Inferior parietal cortex (tissue), 1 donor: ENCODE measurements at regions not wholly inside any gene's neighbourhood (a gene's known extent, or its start where the extent isn't known, plus 50 kb on each side); places are given as distances from the start of the nearest gene placed in this dataset.

Experiments
- DNase-seq: peaks from one replicate; pipeline ENCODE4 v3.0.0-alpha.2; 2016; ENCODE audit errors: extremely low spot score

DNA sequence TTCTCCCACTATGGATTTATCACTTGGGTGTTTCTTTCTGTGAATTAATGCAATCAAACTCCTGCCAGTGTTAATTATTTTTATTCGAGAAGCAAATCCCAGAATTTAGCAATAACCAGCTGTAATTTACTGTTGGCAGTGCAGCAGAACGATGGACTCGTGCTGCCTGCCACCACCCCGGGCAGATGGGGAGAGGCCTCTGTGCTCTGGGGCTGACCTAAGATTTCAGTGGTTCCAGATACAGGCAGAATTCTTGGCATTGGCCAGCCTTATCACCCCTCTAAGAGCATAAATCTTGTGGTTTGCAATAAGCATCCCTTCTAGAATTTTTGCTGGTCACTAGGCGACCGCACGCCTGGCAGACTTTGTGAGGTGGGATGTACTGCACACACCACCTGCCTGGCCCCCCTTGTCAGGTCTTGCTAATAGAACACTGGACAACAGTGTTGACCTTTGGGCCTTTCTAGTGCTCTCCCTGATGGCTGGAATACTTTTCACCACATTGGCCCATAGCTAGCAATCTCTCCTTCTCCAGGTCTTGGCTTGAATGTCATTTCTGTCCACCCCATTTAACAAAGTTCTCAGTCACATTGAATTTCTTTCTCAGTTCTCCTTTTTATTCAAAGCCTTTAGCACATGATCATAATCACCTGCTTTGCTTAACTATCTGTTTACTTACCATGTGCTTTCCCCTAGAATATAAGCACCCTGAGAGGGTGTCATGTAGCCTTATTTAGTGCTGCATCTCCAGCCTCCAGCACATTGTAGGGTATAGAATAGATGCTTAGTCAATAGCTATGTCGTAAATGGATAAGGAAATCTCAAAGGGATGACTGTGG, 122.1 kb upstream of the DYNLRB2 start:
- DNase-seq: no peak

DNA sequence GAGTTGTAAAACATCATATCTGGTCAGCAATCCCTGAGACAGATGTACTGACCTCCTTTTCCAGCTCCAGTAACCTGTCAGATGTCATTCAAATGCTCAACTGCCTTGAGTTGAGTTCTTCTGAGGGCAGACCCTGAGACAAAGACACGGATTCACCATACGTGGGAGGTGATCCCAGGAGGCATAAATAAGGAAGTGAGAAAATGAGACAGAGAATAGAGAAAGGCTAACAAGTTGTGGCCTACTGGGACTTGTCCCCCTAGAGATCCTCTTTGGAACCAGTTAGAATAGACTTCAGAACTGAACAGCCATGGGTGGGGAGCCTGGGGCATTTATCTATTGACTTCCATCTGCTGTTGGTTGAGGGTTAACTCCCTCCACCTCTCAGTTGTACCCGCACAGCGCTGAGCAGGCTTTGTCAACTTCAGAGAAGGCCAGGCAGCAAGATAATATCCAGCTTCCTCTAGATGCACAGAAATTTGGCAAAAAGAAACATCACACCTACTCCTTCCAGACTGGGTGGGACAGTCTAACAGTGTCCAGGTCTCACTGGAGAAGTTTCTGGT, 123.0 kb upstream of the DYNLRB2 start:
- no peak for DNase-seq

DNA sequence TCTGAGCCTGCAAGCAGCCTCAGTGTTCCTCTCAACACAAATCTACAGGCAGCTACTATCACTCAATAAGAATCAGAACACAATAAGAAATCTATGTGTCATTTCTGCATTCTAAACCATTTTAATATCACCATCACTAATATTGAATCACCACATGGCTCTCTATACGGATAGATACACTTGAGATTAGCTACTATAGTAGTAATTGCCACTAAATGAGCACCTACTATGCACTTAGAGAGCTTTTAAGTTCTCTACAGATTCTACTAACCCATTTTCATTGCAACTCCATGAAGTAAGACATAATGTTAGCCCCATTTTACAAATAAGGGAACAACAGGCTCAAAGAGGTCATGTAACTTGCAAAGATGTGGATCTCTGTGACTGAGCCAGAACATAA, 132.8 kb upstream of the DYNLRB2 start:
- DNase-seq: no peak

DNA sequence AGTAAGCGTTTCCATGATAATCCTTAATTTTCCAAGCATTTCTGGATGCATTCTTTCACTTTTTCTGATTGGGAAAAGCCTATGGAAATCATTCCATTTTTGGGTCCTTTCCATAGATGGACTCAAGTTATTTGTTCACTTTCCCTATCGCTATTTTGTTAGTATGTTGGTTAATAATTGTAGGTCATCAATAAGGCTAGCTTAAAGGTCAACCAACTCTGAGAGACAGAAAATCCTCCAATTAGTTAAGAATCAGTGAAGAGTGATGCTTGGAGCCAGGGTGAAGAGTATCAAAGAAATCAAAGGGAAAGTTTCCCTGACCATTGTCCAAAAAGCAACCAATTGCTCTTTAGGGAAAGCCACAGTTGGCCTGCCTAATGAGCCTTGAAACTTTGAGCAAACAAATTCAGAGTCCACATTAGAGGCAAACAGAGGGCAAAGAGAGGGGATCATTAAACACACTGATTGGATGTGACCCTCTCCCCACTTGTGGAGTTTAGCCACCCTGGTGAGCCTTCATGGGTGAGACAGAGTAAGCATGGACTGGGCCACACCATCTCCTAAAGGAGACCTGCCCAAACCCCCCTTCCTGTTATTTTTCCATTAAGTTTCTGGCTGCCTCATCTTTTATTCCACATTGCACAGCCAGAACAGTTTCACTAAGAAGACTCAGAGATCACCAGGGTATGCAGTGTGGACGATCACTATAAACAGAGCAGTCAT, 133.4 kb upstream of the DYNLRB2 start:
- no peak for DNase-seq

- no peak for DNase-seq
Observed at GRCh38 chr16:80404847-80405246, 135.9 kb upstream of the DYNLRB2 start.

DNA sequence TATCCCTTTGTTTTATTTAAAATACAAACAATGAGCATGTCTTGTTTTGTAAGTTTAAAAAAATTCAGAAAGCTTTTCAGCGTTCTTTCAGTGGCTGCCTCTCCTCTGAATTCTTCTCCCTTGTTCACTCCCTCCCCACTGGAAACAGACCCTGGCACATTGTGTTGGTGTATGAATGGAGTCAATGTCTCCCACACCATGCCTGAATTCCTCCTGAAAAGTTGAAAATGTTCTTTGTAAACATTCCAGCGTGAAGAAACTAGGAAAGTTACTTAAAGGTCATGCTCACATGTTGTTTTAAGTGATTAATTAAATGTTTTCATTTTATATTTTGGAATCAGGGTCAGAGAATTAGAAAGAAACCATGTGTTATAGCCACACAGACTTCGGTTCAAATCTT, 136.9 kb upstream of the DYNLRB2 start:
- no peak for DNase-seq

- no peak for DNase-seq
Observed at GRCh38 chr16:80390871-80391489, 149.8 kb upstream of the DYNLRB2 start.

DNA sequence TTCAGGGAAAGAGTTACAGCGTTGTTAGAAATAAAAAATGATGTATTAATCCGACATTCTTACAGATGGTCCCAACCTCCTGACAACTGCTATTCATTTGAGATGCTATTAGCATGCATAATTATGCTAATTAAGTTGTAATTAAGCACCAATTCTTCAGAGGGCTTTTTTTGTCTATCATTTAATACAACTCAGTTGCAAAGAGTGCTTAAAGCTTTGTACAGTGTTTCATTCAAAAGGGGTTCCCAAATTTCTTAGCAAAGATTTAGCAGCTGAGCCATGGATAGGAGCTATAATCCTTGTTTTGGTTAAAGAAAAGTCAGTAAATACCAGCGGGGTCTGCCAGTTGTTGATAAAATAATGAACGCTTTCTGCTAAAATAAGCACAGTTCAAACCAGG, 150.7 kb upstream of the DYNLRB2 start:
- no peak for DNase-seq

DNA sequence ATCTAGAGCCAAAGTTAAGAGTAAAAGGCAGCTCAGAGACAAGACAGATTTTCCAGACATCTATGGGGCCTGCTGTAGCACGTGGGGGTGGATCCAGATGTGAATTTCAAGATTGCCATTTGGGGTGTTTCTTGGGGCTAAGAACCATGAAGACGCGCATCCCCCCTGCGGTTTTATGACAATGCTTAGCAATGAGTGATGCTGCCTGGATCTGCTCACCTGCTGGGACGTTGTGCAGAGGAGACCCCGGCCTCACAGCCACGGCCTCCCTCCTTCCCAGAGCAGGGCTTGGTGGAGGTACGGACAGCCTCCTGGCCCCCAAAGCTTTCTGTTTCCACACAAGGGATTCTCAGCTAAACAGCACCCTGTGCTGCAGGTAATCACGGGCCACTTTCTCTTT, 151.5 kb upstream of the DYNLRB2 start:
- DNase-seq: no peak

DNA sequence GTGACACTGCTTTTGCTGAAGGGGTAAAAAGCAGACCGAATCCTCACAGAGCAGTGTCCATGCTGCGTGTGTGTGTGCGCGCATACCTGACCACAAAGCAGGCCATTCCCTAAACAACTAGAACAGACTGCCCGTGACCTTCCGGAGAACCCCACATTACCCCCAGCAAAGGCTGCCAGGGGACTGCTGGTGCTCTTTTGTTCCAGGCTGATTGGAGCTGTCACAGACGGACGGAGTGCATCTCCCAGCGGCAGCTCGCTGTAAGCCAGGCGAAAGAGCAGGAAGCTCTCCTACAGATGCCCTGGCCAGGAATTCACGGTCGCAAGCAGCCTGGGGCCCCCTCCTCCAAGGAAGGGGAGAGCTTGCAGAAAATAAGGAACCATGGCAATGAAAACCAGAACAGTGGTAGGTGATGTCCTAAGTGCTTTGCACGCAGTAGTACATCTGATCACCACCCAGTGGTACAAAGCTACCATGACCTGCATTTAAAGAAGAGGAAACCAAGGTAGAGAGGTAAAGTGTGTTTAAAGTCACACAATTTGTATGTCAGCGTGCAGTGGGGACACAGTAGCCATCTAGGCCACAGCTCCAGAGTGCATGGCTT, 153.4 kb upstream of the DYNLRB2 start:
- no peak for DNase-seq

- no peak for DNase-seq
Observed at GRCh38 chr16:80384862-80385261, 155.9 kb upstream of the DYNLRB2 start.

DNA sequence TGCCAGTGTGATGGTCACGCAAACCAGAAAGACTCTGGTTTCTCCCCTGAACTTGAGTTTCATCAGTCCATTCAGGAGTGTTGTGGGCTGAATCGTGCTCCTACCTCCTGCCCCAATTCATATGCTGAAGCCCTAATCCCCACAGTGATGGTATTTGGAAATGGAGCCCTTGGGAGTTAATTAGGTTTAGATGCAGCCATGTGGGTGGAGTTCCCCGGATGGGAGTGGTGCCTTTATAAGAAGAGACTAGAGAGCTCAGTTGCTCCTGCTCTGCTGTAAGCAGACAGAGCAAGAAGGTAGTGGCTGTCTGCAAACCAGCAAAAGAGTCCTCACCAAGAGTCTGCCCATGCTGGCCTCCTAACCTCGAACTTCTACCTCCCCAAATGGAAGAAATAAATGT, 160.3 kb upstream of the DYNLRB2 start:
- no peak for DNase-seq

- no peak for DNase-seq
Observed at GRCh38 chr16:80377096-80377956, 163.5 kb upstream of the DYNLRB2 start.

DNA sequence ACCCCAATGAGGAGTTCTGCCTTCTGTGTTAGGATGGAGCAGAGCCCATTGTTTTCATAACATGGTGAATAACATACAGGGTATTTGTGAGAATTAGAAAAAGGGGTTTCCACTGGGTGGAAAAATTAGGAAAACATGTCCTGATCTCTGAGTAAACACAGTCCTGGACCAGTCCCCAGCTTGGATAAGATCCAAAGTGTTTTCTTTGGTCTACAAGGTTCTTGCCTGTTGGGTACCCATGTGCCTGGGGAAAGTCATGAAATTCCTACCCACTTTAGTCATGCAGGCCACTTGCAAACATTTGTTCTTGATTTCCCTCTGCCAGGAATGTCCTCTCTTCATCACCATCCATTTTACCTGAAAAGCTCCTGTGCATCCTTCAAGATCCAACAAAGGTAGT, 164.8 kb upstream of the DYNLRB2 start:
- DNase-seq: no peak

- no peak for DNase-seq
Observed at GRCh38 chr16:80375513-80375912, 165.3 kb upstream of the DYNLRB2 start.

DNA sequence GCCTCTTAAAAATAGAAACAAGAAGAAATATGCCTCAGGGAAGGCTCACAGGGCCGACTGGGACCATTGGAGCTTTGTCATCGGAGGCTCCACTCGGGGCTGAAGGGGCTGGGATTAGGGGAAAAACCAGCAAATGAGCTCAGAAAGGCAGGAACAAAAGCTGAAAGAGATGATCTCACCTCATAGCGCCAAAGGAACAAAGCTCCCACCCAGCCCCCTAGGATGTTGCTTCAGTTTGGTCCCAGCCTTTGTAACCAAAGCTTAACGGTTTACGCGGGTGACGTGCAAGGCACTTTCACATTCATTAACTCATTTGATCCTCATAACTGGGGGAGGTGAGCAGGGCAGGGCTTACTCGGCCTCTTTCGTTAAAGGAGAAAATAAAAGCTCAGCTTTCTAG, 168.5 kb upstream of the DYNLRB2 start:
- no peak for DNase-seq

GRCh38 chr16:80369138-80369958, 171.4 kb upstream of the DYNLRB2 start:
- peak; percentile 48 for DNase-seq

DNA sequence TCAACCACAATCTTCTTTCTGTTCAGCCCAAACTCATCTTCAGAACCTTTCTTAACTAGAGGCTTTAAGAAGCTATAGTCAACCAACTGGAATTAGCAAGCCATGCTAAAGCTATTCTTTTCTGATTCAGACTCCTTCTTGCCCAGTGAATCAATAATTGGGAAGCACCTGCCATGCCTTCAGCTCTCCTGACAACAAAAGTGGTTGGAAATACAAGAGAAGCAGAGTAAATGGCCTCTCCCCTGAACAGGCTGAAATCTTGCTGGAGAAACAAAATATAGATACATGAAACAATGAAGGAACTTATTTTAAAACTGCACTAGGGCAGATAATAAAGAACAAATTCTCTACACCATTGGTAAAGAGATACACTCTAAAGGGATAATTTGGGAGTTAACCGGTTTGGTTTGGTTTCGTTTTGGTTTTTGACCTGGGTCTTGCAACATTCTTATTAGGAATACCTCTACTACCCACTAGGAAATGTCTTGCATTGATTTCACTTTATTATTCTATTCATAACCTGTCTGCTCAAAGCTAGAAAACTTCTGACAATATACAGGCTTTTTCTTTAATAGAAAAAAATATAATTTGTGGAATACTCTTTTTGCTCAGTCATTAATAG, 173.6 kb upstream of the DYNLRB2 start:
- no peak for DNase-seq

DNA sequence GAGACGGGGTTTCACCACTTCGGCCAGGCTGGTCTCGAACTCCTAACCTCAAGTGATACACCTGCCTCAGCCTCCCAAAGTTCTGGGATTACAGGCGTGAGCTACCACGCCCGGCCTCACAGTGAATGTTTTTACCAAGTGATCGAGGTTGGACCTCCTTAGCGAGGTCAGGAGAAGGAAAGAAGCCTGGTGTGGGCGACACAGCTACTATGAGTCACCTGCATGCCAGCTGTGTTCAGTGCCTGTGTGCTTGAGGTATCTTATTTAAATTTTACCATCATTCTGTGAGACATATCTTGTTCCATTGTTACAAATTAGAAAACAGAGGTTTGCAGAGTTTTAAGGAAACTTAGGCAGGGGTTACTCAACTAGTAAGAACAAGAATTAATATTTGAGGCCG, 174.8 kb upstream of the DYNLRB2 start:
- no peak for DNase-seq

DNA sequence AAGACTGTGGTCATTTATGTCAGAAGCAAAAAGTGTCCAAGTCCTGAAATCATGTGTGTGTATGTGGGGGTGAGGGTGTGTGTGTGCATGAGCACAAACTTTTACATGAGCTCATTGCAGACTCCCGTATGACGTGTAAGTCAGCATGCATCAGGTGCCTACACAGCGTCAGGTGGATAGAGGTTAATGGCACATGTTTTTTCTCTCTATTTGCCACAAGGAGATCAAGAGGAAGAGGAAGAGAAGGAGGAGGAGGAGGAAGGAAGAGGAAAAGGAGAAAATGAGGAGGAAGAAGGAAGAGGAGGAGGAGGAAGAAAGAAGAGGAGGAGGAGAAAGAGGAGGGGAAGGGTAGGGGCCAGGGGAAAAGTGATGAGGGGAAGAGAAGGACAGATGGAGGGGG, 178.0 kb upstream of the DYNLRB2 start:
- no peak for DNase-seq
